Tibial nerve (tissue), 4 donors: ENCODE measurements at regions not wholly inside any gene's neighbourhood (a gene's known extent, or its start where the extent isn't known, plus 50 kb on each side); places are given as distances from the start of the nearest gene placed in this dataset.
"Not testable (repeated sequence)": the region's sequence is repeated elsewhere in the genome, so short reads cannot be mapped to it uniquely, and the experiment has no call there.

ENCODE experiments used
- DNase-seq, 2 donors: peaks; one replicate each; pipeline ENCODE4 v3.0.0-alpha.2; 2019; ENCODE audit warnings: low spot score in 2 of 2
- H3K27ac ChIP-seq, 4 donors: fragments of 200-600 bp; sonication (generic) in 3 of 4; one replicate each; pipeline ENCODE4 v1.5.1; 2017 to 2019; ENCODE audit warnings: mild to moderate bottlenecking in 1 of 4
- H3K27me3 ChIP-seq, 2 donors: fragments of 200-600 bp; sonication (generic) in 1 of 2; one replicate each; pipeline versions ENCODE4 v1.5.1 to v1.6.0; 2017 to 2019
- H3K36me3 ChIP-seq, 3 donors: fragments of 200-600 bp; sonication (generic); one replicate each; pipeline ENCODE4 v1.5.1; 2018 to 2019
- H3K4me1 ChIP-seq, 4 donors: fragments of 200-600 bp; sonication (generic) in 3 of 4; one replicate each; pipeline ENCODE4 v1.5.1; 2017 to 2019
- H3K4me3 ChIP-seq, 4 donors: fragments of 200-600 bp; sonication (generic) in 3 of 4; one replicate each; pipeline ENCODE4 v1.5.1; 2017 to 2019; ENCODE audit warnings: mild to moderate bottlenecking in 1 of 4, moderate library complexity in 1 of 4
- H3K9me3 ChIP-seq, 4 donors: fragments of 200-600 bp; sonication (generic) in 3 of 4; one replicate each; pipeline ENCODE4 v1.5.1; 2017 to 2019
- CTCF ChIP-seq, 5 experiments: fragments of 200-600 bp in 3 of 5; fragments of 450-650 bp in 2 of 5; sonication (generic) in 3 of 5; IDR thresholded peaks; one replicate each; pipeline ENCODE4 v1.5.1; 2016 to 2019; ENCODE audit warnings: antibody characterized with exemption in 5 of 5, mild to moderate bottlenecking in 3 of 5, moderate library complexity in 2 of 5
- EP300 ChIP-seq, 2 donors: sonication (generic); formaldehyde crosslinking; IDR thresholded peaks; one replicate each; pipeline ENCODE4 v1.6.1; 2017; ENCODE audit warnings: antibody characterized with exemption in 2 of 2, mild to moderate bottlenecking in 1 of 2
- POLR2A ChIP-seq, 2 donors: fragments of 450-650 bp; IDR thresholded peaks; one replicate each; pipeline ENCODE4 v1.6.1; 2017; ENCODE audit warnings: antibody characterized with exemption in 2 of 2, mild to moderate bottlenecking in 2 of 2, moderate library complexity in 2 of 2
- WGBS, 2 donors: methylation state at CpG; one replicate each; pipeline ENCODE4 v1.1.5; 2018; 5-methylcytosine and 5-hydroxymethylcytosine counted together

GRCh38 chr7:149580328-149580727 is 82.7 kb upstream of the ZNF746 start:
- Histone ChIP-seq H3K4me3 (no peak overlapping the region), H3K4me1 (no peaks in the 10 kb centered on the region), H3K36me3 (peaks cover 0 to 66% (median 0%) of the 10 kb centered on the region in 3 donors), H3K27me3 (no peaks in the 10 kb centered on the region), H3K27ac (no peak overlapping the region), H3K9me3 (peaks cover 0 to 55% (median 0%) of the 10 kb centered on the region in 4 donors)
- 90 to 100% methylated on average over 6 of the region's 6 CpGs for WGBS, 2 donors
- no peak for DNase-seq
- no peak for TF ChIP-seq EP300 (IDR thresholded peaks at IDR 0.05)
- TF ChIP-seq POLR2A (IDR thresholded peaks at IDR 0.05): no peak
- TF ChIP-seq CTCF (IDR thresholded peaks at IDR 0.05): no peak

- not testable (repeated sequence) for H3K27me3 ChIP-seq, H3K27ac ChIP-seq, H3K4me3 ChIP-seq, H3K4me1 ChIP-seq, DNase-seq
- H3K36me3 ChIP-seq: peaks cover 0 to 56% (median 0%) of the 10 kb centered on the region in 3 donors
- H3K9me3 ChIP-seq: peaks cover 0 to 64% (median 1%) of the 10 kb centered on the region in 4 donors
- 96 to 99% methylated on average over 13 to 19 of the region's 19 CpGs for WGBS, 2 donors
These were observed 81.8 kb upstream of the ZNF746 start for GRCh38 chr7:149579365-149579764.

DNA sequence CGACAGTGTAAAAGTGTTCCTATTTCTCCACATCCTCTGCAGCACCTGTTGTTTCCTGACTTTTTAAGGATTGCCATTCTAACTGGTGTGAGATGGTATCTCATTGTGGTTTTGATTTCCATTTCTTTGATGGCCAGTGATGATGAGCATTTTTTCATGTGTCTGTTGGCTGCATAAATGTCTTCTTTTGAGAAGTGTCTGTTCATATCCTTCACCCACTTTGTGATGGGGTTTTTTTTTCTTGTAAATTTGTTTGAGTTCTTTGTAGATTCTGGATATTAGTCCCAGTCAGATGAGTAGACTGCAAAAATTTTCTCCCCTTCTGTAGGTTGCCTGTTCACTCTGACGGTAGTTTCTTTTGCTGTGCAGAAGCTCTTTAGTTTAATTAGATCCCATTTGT is 76.8 kb upstream of the ZNF746 start:
- not testable (repeated sequence) for H3K4me3 ChIP-seq, DNase-seq, H3K4me1 ChIP-seq, H3K27ac ChIP-seq, H3K27me3 ChIP-seq
- H3K36me3 ChIP-seq: peaks cover 0 to 23% (median 0%) of the 10 kb centered on the region in 3 donors
- 98 to 100% methylated on average over 2 of the region's 2 CpGs for WGBS, 2 donors
- H3K9me3 ChIP-seq: peaks cover 0 to 75% (median 11%) of the 10 kb centered on the region in 4 donors

DNA sequence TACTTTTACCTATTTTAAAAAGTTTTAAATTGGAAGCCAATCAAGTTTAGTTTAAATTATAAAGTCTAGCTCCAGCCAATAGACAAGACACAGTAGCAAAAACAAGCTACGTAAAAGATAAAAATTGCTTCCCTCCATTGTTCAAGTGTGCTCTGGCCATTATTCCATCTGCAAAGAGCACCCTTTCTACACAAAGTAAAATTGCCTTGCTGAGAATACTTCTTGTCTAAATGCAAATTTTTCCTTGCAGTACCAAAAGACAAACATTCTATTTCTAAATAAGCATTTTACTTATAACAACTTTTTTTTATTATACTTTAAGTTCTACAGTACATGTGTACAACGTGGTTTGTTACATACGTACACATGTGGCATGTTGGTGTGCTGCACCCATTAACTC is 75.9 kb upstream of the ZNF746 start:
- TF ChIP-seq EP300 (IDR thresholded peaks at IDR 0.05): no peak
- TF ChIP-seq POLR2A (IDR thresholded peaks at IDR 0.05): no peak
- TF ChIP-seq CTCF (IDR thresholded peaks at IDR 0.05): no peak
- H3K9me3 ChIP-seq: peaks cover 0 to 73% (median 14%) of the 10 kb centered on the region in 4 donors
- 98 to 99% methylated on average over 3 of the region's 3 CpGs for WGBS, 2 donors

DNA sequence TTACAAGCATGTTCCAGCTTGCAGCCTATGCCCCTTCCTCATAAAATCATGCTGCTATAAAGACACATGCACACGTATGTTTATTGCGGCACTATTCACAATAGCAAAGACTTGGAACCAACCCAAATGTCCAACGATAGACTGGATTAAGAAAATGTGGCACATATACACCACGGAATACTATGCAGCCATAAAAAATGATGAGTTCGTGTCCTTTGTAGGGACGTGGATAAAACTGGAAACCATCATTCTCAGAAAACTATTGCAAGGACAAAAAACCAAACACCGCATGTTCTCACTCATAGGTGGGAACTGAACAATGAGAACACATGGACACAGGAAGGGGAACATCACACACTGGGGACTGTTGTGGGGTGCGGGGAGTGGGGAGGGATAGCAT is 75.3 kb upstream of the ZNF746 start:
- Histone ChIP-seq H3K36me3 (peaks cover 0 to 31% (median 0%) of the 10 kb centered on the region in 3 donors), H3K9me3 (peaks cover 0 to 73% (median 14%) of the 10 kb centered on the region in 4 donors)
- 96% methylated on average over 8 of the region's 8 CpGs for WGBS, 2 donors
- H3K27ac ChIP-seq, H3K4me3 ChIP-seq, DNase-seq, H3K4me1 ChIP-seq, H3K27me3 ChIP-seq: not testable (repeated sequence)

More for the DNA sequence above, 75.9 kb upstream of the ZNF746 start:
- H3K4me3 ChIP-seq: no peak overlapping the region
- H3K4me1 ChIP-seq: no peaks in the 10 kb centered on the region
- no peak overlapping the region for H3K27ac ChIP-seq
- H3K36me3 ChIP-seq: peaks cover 0 to 25% (median 0%) of the 10 kb centered on the region in 3 donors
- no peak for DNase-seq
- H3K27me3 ChIP-seq: no peaks in the 10 kb centered on the region

- TF ChIP-seq CTCF (IDR thresholded peaks at IDR 0.05) (no peak), EP300 (IDR thresholded peaks at IDR 0.05) (no peak), POLR2A (IDR thresholded peaks at IDR 0.05) (no peak)
- Histone ChIP-seq H3K36me3 (peaks cover 0 to 49% (median 0%) of the 10 kb centered on the region in 3 donors), H3K9me3 (peaks cover 0 to 64% (median 14%) of the 10 kb centered on the region in 4 donors), H3K4me3 (no peak overlapping the region), H3K27me3 (no peaks in the 10 kb centered on the region), H3K27ac (no peak overlapping the region), H3K4me1 (no peaks in the 10 kb centered on the region)
- 97 to 98% methylated on average over 11 of the region's 11 CpGs for WGBS, 2 donors
- no peak for DNase-seq
These were observed 73.2 kb upstream of the ZNF746 start for GRCh38 chr7:149570784-149571183.
